HL-60 (cell line): ENCODE measurements at regions not wholly inside any gene's neighbourhood (a gene's known extent, or its start where the extent isn't known, plus 50 kb on each side); places are given as distances from the start of the nearest gene placed in this dataset.
A peak's percentile ranks its signal among the peaks of the same experiment; 100 is the strongest.

ENCODE experiments used
- DNase-seq, 2 experiments: peaks; one replicate each; pipeline ENCODE4 v3.0.0-alpha.2; 2010 to 2020; ENCODE audit warnings: low read depth in 1 of 2, low spot score in 1 of 2
- H3K27ac ChIP-seq: fragments of 250-450 bp; sonication (Bioruptor Pico); replicated peaks from 2 replicates; pipeline ENCODE4 v1.5.1; 2020; ENCODE audit warnings: mild to moderate bottlenecking, moderate library complexity
- H3K27me3 ChIP-seq: fragments of 250-450 bp; sonication (Bioruptor Pico); 2 replicates; pipeline ENCODE4 v1.5.1; 2021; ENCODE audit warnings: mild to moderate bottlenecking, moderate library complexity; ENCODE audit not compliant: insufficient read depth, poor library complexity, severe bottlenecking
- H3K4me3 ChIP-seq: replicated peaks from 2 replicates; pipeline ENCODE4 v1.5.1; 2011; ENCODE audit warnings: mild to moderate bottlenecking, control low read depth, low read length; ENCODE audit not compliant: insufficient read depth
- CTCF ChIP-seq: IDR thresholded peaks from one replicate; pipeline ENCODE4 v1.5.1; 2011; ENCODE audit warnings: low read length, control low read depth, inconsistent platforms; ENCODE audit not compliant: insufficient read depth
- GABPA ChIP-seq: IDR thresholded peaks from 2 replicates; pipeline ENCODE4 v1.6.1; 2012; ENCODE audit warnings: low read depth
- POLR2AphosphoS5 ChIP-seq: IDR thresholded peaks from 2 replicates; pipeline ENCODE4 v1.6.1; 2012; ENCODE audit warnings: low read depth
- SPI1 ChIP-seq: IDR thresholded peaks from 2 replicates; pipeline ENCODE4 v1.6.1; 2012; ENCODE audit warnings: low read depth, mild to moderate bottlenecking, borderline replicate concordance
- TF ChIP-seq, protein P1 (sequence below): IDR thresholded peaks from 2 replicates; pipeline ENCODE4 v1.6.1; 2012; ENCODE audit warnings: low read depth; ENCODE audit not compliant: insufficient replicate concordance

DNA sequence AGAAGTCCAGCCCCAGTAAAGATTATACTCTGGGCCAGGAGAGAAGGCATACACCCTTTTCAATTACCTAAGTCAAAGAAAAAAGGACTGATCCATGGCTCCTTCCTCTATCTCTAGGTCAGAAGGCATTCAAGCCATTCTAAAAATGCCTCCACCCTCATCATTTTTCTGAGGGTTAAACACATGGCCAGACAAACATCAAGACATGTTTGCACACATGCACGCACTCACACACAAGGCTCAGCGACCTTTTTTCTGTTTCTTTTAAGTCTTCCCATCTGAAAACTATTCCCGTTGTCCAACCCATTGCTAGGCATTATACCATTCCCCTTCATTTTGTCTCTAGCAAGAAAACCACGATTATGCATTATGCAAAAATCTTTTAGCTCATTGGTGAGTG is 126.6 kb downstream of the EN1 start:
- H3K4me3 ChIP-seq, result no peak overlapping the region
- no peak for DNase-seq
- H3K27ac ChIP-seq, result no peak overlapping the region
- H3K27me3 ChIP-seq, result no peaks in the 10 kb centered on the region
- TF ChIP-seq CTCF, result no peak
- no peak for TF ChIP-seq GABPA
- TF ChIP-seq, protein P1, sequence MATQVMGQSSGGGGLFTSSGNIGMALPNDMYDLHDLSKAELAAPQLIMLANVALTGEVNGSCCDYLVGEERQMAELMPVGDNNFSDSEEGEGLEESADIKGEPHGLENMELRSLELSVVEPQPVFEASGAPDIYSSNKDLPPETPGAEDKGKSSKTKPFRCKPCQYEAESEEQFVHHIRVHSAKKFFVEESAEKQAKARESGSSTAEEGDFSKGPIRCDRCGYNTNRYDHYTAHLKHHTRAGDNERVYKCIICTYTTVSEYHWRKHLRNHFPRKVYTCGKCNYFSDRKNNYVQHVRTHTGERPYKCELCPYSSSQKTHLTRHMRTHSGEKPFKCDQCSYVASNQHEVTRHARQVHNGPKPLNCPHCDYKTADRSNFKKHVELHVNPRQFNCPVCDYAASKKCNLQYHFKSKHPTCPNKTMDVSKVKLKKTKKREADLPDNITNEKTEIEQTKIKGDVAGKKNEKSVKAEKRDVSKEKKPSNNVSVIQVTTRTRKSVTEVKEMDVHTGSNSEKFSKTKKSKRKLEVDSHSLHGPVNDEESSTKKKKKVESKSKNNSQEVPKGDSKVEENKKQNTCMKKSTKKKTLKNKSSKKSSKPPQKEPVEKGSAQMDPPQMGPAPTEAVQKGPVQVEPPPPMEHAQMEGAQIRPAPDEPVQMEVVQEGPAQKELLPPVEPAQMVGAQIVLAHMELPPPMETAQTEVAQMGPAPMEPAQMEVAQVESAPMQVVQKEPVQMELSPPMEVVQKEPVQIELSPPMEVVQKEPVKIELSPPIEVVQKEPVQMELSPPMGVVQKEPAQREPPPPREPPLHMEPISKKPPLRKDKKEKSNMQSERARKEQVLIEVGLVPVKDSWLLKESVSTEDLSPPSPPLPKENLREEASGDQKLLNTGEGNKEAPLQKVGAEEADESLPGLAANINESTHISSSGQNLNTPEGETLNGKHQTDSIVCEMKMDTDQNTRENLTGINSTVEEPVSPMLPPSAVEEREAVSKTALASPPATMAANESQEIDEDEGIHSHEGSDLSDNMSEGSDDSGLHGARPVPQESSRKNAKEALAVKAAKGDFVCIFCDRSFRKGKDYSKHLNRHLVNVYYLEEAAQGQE, result no peak
- TF ChIP-seq SPI1, result no peak
- no peak for TF ChIP-seq POLR2AphosphoS5

DNA sequence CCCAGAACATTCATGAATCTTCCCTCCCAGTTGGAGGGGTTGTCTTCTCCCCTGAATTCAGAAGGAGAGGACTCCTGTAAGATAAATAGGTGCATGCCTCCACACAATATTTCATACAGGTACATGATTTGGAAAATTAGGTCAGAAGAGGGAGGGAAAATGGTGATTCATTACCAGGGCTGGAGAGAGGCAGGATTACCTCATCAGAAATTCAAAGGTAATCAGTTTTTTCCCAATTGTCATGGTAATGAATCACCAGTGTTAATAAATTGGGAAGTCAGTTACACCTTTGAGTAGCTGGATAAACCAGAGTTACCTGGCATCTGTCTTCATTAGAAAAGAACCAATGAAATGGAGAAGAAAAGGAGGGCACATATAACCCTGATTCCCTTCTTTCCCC is 128.5 kb downstream of the EN1 start:
- no peaks in the 10 kb centered on the region for H3K27me3 ChIP-seq
- no peak for TF ChIP-seq SPI1
- TF ChIP-seq CTCF, result no peak
- TF ChIP-seq POLR2AphosphoS5, result no peak
- TF ChIP-seq, protein P1, result no peak
- no peak for TF ChIP-seq GABPA
- H3K4me3 ChIP-seq, result no peak overlapping the region
- H3K27ac ChIP-seq, result no peak overlapping the region
- no peak for DNase-seq

- Histone ChIP-seq H3K4me3 (no peak overlapping the region), H3K27ac (no peak overlapping the region), H3K27me3 (no peaks in the 10 kb centered on the region)
- no peak for DNase-seq
- TF ChIP-seq POLR2AphosphoS5 (no peak), GABPA (no peak)
Observed at GRCh38 chr2:118716102-118716501, 131.3 kb downstream of the EN1 start.

GRCh38 chr2:118714118-118714517 is 133.3 kb downstream of the EN1 start:
- no peak for DNase-seq
- Histone ChIP-seq H3K27ac (no peak overlapping the region), H3K27me3 (no peaks in the 10 kb centered on the region), H3K4me3 (no peak overlapping the region)
- no peak for TF ChIP-seq SPI1
- TF ChIP-seq GABPA, result no peak
- TF ChIP-seq POLR2AphosphoS5, result no peak
- TF ChIP-seq CTCF, result no peak
- TF ChIP-seq, protein P1, result peak; percentile 79
